ENCODE measurements at regions not wholly inside any gene's neighbourhood (a gene's known extent, or its start where the extent isn't known, plus 50 kb on each side); places are given as distances from the start of the nearest gene placed in this dataset.

DNA sequence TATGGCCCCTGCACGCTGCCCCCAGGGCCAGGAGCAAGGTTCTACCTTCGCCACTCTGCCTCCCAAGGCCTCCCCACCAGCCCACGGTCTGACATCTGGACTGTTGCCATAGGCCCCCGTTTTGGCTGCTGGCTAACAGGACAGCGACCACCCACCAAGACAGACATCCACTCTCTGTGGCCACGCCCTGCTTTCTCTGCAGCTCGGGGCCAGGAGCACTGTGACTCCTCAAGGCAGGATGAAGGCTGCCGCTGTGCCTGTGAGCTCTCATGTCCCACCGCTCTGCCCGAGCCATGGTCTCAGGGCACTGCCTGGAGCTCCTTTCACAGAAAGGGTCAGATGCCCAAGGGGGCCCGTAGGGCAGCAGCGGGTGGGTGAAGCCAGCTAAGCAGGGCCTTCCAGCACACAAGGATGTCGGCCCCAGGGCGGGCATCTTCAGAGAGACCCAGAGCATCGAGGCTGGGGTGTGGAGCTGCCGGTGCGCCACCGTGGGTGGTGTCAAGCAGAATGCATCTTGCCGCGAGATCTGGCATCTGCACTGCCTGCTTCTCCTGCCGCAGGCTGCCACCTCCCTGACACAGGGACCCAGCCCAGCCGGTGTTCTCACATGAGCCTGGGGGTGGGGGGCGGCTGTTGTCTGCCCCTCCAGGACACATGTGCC, 92.2 kb upstream of the ADAMTS2 start:
- Histone ChIP-seq H3K9me3 (no peaks in the 10 kb centered on the region), H3K4me3 (no peak overlapping the region), H3K27ac (no peak overlapping the region), H3K27me3 (peaks cover 41% of the 10 kb centered on the region), H3K36me3 (no peaks in the 10 kb centered on the region), H3K4me1 (no peaks in the 10 kb centered on the region)
- 53 to 57% methylated on average over 4 to 7 of the region's 23 CpGs for WGBS, 2 donors (ENCODE audit: low coverage in 1 of 2)
- no peak for ATAC-seq
- no peak for TF ChIP-seq POLR2AphosphoS5 (IDR thresholded peaks at IDR 0.05)
- TF ChIP-seq, protein P1, sequence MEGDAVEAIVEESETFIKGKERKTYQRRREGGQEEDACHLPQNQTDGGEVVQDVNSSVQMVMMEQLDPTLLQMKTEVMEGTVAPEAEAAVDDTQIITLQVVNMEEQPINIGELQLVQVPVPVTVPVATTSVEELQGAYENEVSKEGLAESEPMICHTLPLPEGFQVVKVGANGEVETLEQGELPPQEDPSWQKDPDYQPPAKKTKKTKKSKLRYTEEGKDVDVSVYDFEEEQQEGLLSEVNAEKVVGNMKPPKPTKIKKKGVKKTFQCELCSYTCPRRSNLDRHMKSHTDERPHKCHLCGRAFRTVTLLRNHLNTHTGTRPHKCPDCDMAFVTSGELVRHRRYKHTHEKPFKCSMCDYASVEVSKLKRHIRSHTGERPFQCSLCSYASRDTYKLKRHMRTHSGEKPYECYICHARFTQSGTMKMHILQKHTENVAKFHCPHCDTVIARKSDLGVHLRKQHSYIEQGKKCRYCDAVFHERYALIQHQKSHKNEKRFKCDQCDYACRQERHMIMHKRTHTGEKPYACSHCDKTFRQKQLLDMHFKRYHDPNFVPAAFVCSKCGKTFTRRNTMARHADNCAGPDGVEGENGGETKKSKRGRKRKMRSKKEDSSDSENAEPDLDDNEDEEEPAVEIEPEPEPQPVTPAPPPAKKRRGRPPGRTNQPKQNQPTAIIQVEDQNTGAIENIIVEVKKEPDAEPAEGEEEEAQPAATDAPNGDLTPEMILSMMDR (IDR thresholded peaks at IDR 0.05), result no peak
- TF ChIP-seq EP300 (IDR thresholded peaks at IDR 0.05), result no peak
- TF ChIP-seq POLR2A (IDR thresholded peaks at IDR 0.05), result no peak

- H3K36me3 ChIP-seq, result no peaks in the 10 kb centered on the region
- no peak for ATAC-seq
- 65 to 79% methylated on average over 6 to 12 of the region's 24 CpGs for WGBS, 2 donors (ENCODE audit: low coverage in 1 of 2)
- TF ChIP-seq POLR2A (IDR thresholded peaks at IDR 0.05), result no peak
- TF ChIP-seq EP300 (IDR thresholded peaks at IDR 0.05), result no peak
- no peak for TF ChIP-seq POLR2AphosphoS5 (IDR thresholded peaks at IDR 0.05)
- TF ChIP-seq, protein P1 (IDR thresholded peaks at IDR 0.05), result no peak
- no peak overlapping the region for H3K27ac ChIP-seq
- no peak overlapping the region for H3K4me3 ChIP-seq
- no peaks in the 10 kb centered on the region for H3K9me3 ChIP-seq
- H3K4me1 ChIP-seq, result no peaks in the 10 kb centered on the region
- peaks cover 41% of the 10 kb centered on the region for H3K27me3 ChIP-seq
These were observed 91.3 kb upstream of the ADAMTS2 start for GRCh38 chr5:179436321-179437122.

GRCh38 chr5:179435731-179436315, 90.6 kb upstream of the ADAMTS2 start:
- WGBS, 2 donors (ENCODE audit: low coverage in 1 of 2), result 97 to 100% methylated on average over 2 to 6 of the region's 12 CpGs
- no peak overlapping the region for H3K27ac ChIP-seq
- no peaks in the 10 kb centered on the region for H3K4me1 ChIP-seq
- no peak for ATAC-seq
- H3K27me3 ChIP-seq, result peaks cover 41% of the 10 kb centered on the region
- H3K36me3 ChIP-seq, result no peaks in the 10 kb centered on the region
- peaks cover 0 to 6% (median 0%) of the 10 kb centered on the region in 3 donors for H3K9me3 ChIP-seq
- TF ChIP-seq POLR2A (IDR thresholded peaks at IDR 0.05) (no peak), POLR2AphosphoS5 (IDR thresholded peaks at IDR 0.05) (no peak), EP300 (IDR thresholded peaks at IDR 0.05) (no peak)
- TF ChIP-seq, protein P1 (IDR thresholded peaks at IDR 0.05), result no peak
- no peak overlapping the region for H3K4me3 ChIP-seq

DNA sequence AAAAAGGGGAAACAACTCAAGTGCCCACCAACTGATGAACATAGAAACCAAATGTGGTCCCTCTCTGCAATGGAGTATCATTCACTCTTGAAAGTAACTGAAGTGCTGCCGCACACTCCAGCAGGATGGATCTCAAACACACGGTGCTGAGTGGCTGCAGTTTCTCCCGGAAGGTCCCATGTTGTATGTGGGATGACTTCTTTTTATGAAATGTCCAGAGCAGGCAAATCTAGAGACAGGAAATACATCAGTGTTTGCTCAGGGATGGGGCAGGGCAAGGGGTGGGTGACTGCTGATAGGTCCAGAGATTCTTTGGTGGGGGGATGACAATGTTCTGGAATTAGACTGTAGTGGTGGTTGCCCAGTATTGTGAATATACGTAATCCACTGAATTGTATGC, 89.9 kb upstream of the ADAMTS2 start:
- ATAC-seq, result no peak
- 75 to 87% methylated on average over 4 of the region's 4 CpGs for WGBS, 2 donors (ENCODE audit: low coverage in 1 of 2)
- TF ChIP-seq POLR2A (IDR thresholded peaks at IDR 0.05) (no peak), POLR2AphosphoS5 (IDR thresholded peaks at IDR 0.05) (no peak), EP300 (IDR thresholded peaks at IDR 0.05) (no peak)
- TF ChIP-seq, protein P1 (IDR thresholded peaks at IDR 0.05), result no peak
- Histone ChIP-seq H3K4me1 (no peaks in the 10 kb centered on the region), H3K27me3 (peaks cover 35% of the 10 kb centered on the region), H3K36me3 (no peaks in the 10 kb centered on the region), H3K9me3 (peaks cover 0 to 13% (median 0%) of the 10 kb centered on the region in 3 donors), H3K4me3 (no peak overlapping the region), H3K27ac (no peak overlapping the region)

Measured in gastroesophageal sphincter (tissue), 4 donors.